Frontal cortex (tissue), 3 donors: ENCODE measurements at regions not wholly inside any gene's neighbourhood (a gene's known extent, or its start where the extent isn't known, plus 50 kb on each side); places are given as distances from the start of the nearest gene placed in this dataset.

Source experiments
- DNase-seq, 2 donors: peaks; one replicate each; pipeline ENCODE4 v3.0.0; 2012; ENCODE audit warnings: low spot score in 2 of 2
- FAIRE-seq: peaks from 2 replicates; lab custom pipeline; 2012; peaks lifted over from hg19 to GRCh38; lab: Jason Lieb, UNC
- donor health status: control.
- donor health status: control.
- donor health status: control.

DNA sequence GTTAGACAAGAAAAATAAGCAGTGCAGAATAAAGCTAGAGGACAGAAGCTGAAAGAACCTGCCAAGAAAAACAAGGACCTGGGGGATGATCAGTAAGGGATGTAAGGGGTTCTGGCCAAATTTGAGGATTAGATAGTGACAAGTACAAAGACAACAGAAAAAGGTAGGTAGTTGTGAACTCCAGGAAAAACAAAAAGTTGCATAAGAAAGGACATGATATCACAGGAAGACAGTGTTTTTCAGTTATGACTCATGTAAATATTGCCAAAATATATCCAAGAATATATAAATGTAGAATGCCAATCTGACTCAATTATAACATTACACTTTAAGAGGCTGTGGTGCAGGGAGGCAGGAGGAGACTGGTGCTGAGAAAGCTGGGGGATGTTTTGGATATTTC is 209.8 kb upstream of the SH3BP4 start:
- DNase-seq = no peak

DNA sequence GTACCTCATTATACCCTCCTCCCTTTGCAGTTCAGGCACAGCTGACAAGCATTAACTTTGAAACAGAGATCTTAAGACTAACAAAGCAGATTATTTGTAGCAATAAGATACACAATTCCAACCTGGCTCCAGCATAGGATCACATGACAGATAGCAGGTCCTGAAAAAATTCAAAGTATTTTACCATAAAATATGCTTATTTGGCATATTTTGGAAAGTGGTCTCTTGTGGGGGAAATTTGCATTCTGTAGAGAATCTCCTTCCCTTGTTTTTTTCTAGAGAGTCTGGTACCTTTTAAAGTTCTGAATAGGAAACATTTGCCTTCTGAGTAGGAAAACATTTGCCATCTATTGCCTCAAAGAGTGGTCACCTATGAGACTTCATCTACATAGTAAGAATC is 212.8 kb upstream of the SH3BP4 start:
- FAIRE-seq = no peak
- DNase-seq = no peak

More for the DNA sequence above, 209.8 kb upstream of the SH3BP4 start:
- no peak for FAIRE-seq

DNA sequence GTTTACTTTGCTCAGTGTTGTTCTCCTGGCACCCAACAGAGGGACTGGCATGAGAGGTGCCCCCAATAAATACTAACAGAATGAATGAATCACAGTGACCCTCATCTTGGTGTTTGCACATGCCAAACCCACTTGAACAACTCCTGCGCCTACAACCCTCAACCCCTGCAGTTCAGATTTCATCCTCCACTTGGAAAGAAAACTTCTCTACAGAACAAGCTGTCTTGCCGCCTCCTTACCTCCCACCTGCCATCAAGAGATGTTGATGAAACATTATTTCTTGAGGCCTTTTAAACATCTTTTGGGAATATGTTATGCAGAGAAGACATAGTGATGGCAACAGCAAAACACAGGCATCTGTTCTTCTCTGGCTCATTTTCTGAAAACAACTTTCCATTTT is 216.0 kb upstream of the SH3BP4 start:
- DNase-seq (no peak), FAIRE-seq (no peak)

DNA sequence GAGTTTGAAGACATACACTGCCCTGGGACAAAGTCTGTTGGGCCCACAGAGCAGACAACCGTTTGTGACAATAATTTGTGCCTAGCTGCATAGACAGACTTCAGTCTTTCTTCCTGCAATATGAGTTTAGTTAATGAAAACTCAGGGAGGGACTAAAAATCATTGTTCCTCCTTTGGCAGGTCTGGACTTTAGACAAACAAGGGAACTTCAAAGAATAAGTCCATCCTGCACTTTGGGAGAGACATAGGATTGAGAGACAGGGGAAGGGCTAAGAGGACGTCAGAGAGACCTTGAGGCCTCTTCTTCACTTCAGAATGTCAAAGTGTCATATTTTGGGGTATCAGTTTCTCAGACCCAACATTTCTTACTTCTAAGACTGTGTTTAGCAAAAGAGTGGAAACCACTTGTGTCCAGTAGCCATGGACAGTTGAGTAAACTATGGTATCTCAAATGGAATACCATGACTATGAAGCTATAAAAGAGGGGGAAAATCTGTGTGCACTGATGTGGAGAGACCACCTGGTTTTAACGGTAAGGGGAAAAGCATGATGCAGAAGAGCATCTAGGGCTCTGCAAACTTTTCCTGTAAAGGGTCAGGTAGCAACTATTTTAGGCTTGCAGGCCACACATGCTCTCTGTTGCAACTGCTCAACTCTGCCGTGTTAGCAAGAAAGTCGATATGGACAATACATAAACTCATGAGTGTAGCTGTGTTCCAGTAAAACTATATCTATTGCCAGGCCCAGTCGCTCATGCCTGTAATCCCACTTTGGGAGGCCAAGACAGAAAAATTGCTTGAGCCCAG is 217.8 kb upstream of the SH3BP4 start:
- DNase-seq (no peak), FAIRE-seq (no peak)

- FAIRE-seq = no peak
Measured at GRCh38 chr2:234733093-234733489, 218.7 kb upstream of the SH3BP4 start.

GRCh38 chr2:234732404-234733092 is 219.3 kb upstream of the SH3BP4 start:
- no peak for DNase-seq
- no peak for FAIRE-seq

More at GRCh38 chr2:234733093-234733489, 218.7 kb upstream of the SH3BP4 start:
- no peak for DNase-seq

- FAIRE-seq = no peak
- no peak for DNase-seq
Measured at GRCh38 chr2:234731236-234731635, 220.6 kb upstream of the SH3BP4 start.

- DNase-seq (no peak), FAIRE-seq (no peak)
Measured at GRCh38 chr2:234730066-234730640, 221.7 kb upstream of the SH3BP4 start.

GRCh38 chr2:234725528-234726264 is 226.1 kb upstream of the SH3BP4 start:
- FAIRE-seq = no peak

DNA sequence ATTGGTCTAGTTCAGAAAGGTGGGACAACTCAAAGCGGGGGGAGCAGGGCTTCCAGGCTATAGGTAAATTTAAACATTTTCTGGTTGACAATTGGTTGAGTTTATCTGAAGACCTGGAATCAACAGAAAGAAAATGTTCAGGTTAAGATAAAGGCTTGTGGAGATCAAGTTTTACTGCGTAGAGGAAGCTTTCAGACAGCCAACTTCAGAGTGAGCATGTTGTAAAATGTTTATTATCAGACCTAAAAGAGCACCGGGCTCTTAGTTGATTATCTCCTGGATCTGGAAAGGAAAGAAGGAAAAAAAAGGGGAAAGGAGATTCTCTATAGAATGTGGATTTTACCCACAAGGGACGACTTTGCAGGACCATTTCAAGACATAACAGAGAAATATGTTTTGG is 227.0 kb upstream of the SH3BP4 start:
- FAIRE-seq (no peak), DNase-seq (no peak)

More at GRCh38 chr2:234725528-234726264, 226.1 kb upstream of the SH3BP4 start:
- DNase-seq = no peak

DNA sequence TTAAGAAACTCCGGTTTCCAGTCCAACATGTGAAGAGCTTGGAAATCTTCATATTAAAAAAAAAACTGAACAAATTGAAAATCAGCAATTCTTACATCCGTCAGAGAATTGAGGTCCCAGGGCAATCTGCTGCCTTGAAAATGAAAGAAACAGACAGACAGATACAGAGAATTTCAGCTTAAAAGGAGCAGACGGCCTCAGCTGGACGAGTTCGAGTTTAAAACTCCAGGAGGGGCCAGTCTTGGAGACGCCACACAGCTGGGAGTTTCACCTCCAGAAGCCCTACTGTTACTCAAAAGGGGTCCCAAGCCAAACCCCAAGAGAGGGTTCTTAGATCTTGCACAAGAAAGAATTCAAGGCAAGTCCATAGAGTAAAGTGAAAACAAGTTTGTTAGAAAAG is 226.5 kb upstream of the ARL4C start:
- DNase-seq = no peak
- no peak for FAIRE-seq

GRCh38 chr2:234722176-234722575 is 225.3 kb upstream of the ARL4C start:
- no peak for DNase-seq
- FAIRE-seq = no peak

- DNase-seq = no peak
- no peak for FAIRE-seq
Measured at GRCh38 chr2:234719116-234719716, 222.3 kb upstream of the ARL4C start.

DNA sequence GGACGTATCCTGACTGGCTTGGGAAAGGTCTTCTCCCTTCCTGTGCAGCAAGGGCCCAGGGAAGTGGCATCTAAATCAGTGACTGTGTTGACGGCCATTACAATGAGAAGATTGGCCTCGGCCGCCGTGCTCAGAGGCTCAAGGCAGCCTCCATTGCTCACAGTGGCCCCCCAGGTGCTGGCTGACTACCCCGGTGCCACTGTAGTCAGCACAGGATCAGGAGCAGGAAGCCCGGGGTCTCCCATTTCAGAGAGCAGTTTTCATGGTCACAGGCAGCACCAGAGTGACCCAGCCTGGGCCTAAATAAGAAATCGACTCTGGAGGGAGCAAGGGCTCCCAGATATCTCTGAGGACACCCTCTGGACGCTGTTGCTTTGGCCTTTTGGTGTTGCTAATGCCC is 219.4 kb upstream of the ARL4C start:
- DNase-seq = no peak
- FAIRE-seq = no peak

DNA sequence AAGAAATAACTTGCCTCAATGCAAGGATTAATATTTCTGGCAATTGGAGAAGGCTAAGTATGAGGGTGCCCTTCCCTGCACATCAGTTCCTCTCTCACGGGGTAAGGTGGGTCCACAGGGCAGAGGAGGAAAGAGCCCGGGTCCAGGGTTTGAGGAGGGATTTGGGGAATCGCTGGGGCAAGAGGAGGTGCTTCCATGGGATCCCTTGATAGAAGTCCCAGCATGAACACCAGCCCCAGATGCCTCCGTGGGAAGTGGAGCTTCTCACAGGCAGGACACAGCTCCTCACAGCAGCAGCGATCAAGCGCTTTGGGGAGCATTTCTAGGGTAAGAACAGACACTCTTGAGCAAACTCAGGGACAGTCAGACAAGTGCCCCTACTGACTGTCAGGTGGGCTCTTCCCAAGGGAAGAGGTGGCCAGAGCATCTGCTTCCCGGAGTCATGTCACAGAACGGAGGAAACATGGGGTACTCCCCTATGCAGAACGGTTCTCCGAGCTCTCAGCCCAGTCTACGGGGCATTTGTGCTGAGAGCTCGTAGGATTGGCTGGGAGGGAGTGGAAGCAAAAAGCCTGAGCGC is 218.9 kb upstream of the ARL4C start:
- DNase-seq (no peak), FAIRE-seq (no peak)

GRCh38 chr2:234714711-234715110 is 217.8 kb upstream of the ARL4C start:
- no peak for FAIRE-seq
- no peak for DNase-seq

GRCh38 chr2:234712421-234712935 is 215.6 kb upstream of the ARL4C start:
- DNase-seq = no peak
- no peak for FAIRE-seq

DNA sequence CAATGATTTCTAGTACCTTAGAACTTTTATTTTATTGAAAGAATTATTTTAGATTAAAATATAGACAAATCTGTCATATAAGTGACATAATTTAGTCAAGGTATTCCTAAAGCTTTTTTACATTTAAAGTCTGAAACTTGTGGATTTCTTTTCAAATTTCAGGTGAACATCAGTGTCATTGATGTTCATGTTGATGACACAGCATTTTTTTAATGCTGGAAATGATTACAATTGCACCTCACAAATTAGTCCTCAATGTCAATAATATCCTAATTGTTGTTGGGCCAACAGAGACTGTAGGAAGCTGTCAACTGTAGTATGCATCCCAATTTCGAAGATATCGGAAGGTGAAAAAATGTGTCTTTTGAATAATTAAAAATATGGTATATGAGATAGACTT is 214.4 kb upstream of the ARL4C start:
- FAIRE-seq (no peak), DNase-seq (no peak)

- FAIRE-seq (no peak), DNase-seq (no peak)
Measured at GRCh38 chr2:234710587-234710986, 213.7 kb upstream of the ARL4C start.
